GM12865 (cell line): ENCODE measurements at regions not wholly inside any gene's neighbourhood (a gene's known extent, or its start where the extent isn't known, plus 50 kb on each side); places are given as distances from the start of the nearest gene placed in this dataset.

ENCODE experiments used
- DNase-seq: peaks from one replicate; pipeline ENCODE4 v3.0.0; 2010; ENCODE audit warnings: low read depth
- H3K4me3 ChIP-seq: 2 replicates; pipeline ENCODE4 v1.5.1; 2011; ENCODE audit warnings: mild to moderate bottlenecking, low read depth, low read length, control low read depth
- TF ChIP-seq, protein P1 (sequence below): IDR thresholded peaks from 2 replicates; pipeline ENCODE4 v1.5.1; 2011; ENCODE audit warnings: low read length, control low read depth, low read depth, inconsistent platforms; ENCODE audit not compliant: insufficient read depth; ENCODE audit errors: missing control alignments

DNA sequence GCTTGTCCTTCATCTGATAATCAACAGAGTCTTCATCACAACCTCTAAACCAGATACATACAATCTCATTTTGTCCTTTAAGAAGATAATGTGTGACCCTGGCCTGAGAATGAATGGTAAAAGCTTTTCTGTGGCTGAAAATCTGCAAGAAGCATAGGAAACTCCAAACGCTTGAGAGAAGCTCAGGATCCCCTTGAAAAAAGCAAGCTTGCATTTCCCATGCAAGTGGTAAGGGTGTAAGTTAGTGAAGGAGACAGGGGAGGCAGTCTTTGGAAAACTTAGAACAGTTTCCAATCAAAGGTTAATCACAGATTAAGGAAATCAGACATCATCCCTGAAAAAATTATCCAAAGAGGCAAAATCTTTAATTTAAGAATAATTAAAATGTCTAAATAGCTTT, 413.6 kb upstream of the SALL3 start:
- no peak overlapping the region for H3K4me3 ChIP-seq
- TF ChIP-seq, protein P1, sequence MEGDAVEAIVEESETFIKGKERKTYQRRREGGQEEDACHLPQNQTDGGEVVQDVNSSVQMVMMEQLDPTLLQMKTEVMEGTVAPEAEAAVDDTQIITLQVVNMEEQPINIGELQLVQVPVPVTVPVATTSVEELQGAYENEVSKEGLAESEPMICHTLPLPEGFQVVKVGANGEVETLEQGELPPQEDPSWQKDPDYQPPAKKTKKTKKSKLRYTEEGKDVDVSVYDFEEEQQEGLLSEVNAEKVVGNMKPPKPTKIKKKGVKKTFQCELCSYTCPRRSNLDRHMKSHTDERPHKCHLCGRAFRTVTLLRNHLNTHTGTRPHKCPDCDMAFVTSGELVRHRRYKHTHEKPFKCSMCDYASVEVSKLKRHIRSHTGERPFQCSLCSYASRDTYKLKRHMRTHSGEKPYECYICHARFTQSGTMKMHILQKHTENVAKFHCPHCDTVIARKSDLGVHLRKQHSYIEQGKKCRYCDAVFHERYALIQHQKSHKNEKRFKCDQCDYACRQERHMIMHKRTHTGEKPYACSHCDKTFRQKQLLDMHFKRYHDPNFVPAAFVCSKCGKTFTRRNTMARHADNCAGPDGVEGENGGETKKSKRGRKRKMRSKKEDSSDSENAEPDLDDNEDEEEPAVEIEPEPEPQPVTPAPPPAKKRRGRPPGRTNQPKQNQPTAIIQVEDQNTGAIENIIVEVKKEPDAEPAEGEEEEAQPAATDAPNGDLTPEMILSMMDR = no peak
- no peak for DNase-seq

DNA sequence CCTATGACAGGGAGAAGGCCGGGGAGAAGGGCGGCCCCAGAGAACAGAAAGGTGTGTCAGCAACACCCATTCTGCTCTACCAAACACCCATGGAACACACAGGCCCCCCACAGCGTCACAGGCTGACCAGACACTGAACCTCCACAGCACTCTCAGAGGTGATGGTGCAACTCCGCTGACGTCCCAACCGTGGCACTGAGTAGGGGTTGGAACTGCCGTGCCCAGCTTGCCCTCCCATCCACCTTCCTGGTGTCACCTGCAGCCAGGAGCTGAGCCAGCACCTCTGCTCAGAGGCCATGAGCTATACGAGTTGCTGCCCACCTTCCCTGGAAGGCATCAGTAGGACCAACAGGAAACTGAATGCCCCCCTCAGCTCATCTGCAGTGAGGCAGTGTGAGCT, 412.9 kb upstream of the SALL3 start:
- DNase-seq = no peak
- TF ChIP-seq, protein P1 = no peak
- H3K4me3 ChIP-seq = no peak overlapping the region

DNA sequence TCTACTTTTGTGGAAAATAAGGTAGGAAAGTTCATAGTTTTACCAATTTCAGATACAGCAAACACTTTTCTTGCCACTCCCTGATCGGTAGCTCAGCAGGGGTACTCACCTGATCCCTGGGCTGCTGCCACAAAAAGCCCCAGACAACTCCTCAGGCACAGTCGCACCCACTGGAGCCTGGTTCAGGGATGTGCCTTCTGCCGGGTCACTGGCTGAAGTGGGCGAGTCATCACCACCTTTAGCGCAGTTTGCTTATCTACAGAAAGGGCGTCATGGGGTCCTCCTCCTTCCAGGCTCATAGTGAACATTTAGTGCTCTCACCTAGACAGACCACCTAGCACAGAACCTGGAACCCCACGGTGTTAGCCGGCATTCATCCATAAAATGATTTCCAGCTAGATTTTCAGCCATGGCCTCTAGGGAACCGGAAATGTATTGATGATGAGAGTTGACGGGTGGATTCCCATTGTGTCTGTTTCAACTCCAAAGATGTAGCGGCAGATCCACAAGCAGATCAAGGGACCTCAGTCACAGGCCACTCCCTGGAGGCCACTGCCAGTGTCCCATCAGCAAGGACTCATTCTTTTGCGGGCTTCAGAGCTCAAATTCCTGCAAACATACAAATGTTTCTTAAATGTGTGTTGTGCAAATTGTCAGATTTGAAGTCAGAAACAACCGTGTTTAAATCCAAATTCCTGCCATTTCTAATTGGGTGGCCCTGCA, 408.4 kb upstream of the SALL3 start:
- H3K4me3 ChIP-seq = no peak overlapping the region
- no peak for DNase-seq
- TF ChIP-seq, protein P1 = no peak

DNA sequence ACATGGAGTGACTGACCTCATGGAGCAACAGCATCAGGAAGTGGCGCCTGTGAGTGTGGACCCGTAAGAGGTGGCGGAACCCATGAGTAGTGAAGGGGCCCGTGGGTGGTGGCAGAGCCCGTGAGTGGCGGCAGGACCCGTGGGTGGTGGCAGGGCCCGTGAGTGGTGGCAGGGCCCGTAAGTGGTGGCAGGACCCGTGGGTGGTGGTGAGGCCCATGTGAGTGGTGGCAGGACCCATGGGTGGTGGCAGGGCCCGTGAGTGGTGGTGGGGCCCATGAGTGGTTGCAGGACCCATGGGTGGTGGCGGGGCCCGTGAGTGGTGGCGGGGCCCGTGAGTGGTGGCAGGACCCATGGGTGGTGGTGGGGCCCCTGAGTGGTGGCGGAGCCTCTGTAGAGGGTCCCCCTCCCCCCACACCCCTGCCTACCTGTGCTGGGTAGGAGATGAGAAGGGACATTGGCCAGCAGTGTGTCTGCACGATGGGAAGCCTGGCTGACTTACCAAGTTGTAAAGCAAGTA, 407.7 kb upstream of the SALL3 start:
- DNase-seq = no peak
- TF ChIP-seq, protein P1 = no peak

GRCh38 chr18:78573773-78574172, 405.8 kb upstream of the SALL3 start:
- DNase-seq = no peak
- TF ChIP-seq, protein P1 = no peak
- no peak overlapping the region for H3K4me3 ChIP-seq

More for the DNA sequence above, 407.7 kb upstream of the SALL3 start:
- H3K4me3 ChIP-seq = no peak overlapping the region

DNA sequence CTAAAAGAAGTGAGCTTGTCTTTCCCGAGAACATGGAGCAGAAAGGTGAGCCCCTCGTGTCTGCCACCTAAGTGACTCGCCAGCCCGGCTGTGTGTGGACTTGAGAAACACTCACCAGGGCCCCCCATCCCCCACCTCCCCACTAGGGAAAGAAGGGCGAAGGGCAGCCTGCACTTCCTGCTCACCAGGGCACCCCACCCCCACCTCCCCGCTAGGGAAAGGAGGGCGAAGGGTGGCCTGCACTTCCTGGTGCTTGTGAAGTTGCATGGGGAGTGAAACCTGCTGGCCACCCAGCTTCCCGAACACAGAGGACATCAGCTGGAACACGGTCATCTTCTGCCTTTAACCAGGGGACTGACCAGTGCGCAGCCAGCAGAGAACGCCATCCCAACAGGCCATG, 402.7 kb upstream of the SALL3 start:
- no peak for DNase-seq

More for the DNA sequence above, 402.7 kb upstream of the SALL3 start:
- TF ChIP-seq, protein P1 = no peak
- no peak overlapping the region for H3K4me3 ChIP-seq
